ENCODE measurements at regions not wholly inside any gene's neighbourhood (a gene's known extent, or its start where the extent isn't known, plus 50 kb on each side); places are given as distances from the start of the nearest gene placed in this dataset.

- Histone ChIP-seq H3K9me3 (peaks cover 5% of the 10 kb centered on the region), H3K4me1 (no peaks in the 10 kb centered on the region), H3K9ac (no peak overlapping the region), H3K27ac (no peak overlapping the region), H3K4me2 (no peak overlapping the region), H3K4me3 (no peak overlapping the region), H3K27me3 (no peaks in the 10 kb centered on the region), H4K20me1 (no peaks in the 10 kb centered on the region), H3K36me3 (no peaks in the 10 kb centered on the region)
- no peak for TF ChIP-seq Cebpa-rat (IDR thresholded peaks at IDR 0.05)
These were observed 396.3 kb upstream of the CHST9 start for GRCh38 chr18:27581296-27581904.

- Histone ChIP-seq H4K20me1 (no peaks in the 10 kb centered on the region), H3K27me3 (no peaks in the 10 kb centered on the region), H3K4me3 (no peak overlapping the region), H3K4me2 (no peak overlapping the region), H3K9ac (no peak overlapping the region), H3K36me3 (no peaks in the 10 kb centered on the region), H3K27ac (no peak overlapping the region), H3K4me1 (no peaks in the 10 kb centered on the region), H3K9me3 (peaks cover 5% of the 10 kb centered on the region)
- no peak for TF ChIP-seq Cebpa-rat (IDR thresholded peaks at IDR 0.05)
These were observed 394.3 kb upstream of the CHST9 start for GRCh38 chr18:27579364-27579763.

DNA sequence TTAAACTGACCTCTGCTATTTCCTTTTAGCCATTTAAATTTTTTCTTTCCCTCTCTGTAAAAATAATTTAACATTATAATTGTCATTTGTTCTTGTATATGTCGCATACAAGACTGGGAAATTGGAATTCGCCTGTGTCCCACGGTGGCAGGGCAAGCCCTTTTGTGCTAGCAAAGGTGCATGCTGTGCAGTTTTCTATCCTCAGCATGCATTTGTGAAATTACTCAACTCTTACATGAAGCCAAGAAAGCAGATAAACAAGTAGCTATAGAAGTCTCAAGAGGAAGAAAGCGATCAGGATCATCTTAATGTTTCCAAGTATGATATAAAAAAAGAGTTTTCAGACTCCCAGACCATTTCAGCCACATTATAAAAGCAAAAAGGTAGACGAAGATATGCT lies 392.6 kb upstream of the CHST9 start:
- Histone ChIP-seq H3K9ac (no peak overlapping the region), H3K27me3 (no peaks in the 10 kb centered on the region), H3K4me1 (no peaks in the 10 kb centered on the region), H4K20me1 (no peaks in the 10 kb centered on the region), H3K4me3 (no peak overlapping the region), H3K36me3 (no peaks in the 10 kb centered on the region), H3K27ac (no peak overlapping the region), H3K4me2 (no peak overlapping the region), H3K9me3 (peaks cover 5% of the 10 kb centered on the region)
- no peak for TF ChIP-seq Cebpa-rat (IDR thresholded peaks at IDR 0.05)

GRCh38 chr18:27577265-27577664 lies 392.2 kb upstream of the CHST9 start:
- Histone ChIP-seq H3K36me3 (no peaks in the 10 kb centered on the region), H3K4me1 (no peaks in the 10 kb centered on the region), H3K27me3 (no peaks in the 10 kb centered on the region), H4K20me1 (no peaks in the 10 kb centered on the region), H3K9me3 (peaks cover 5% of the 10 kb centered on the region), H3K4me3 (no peak overlapping the region), H3K4me2 (no peak overlapping the region), H3K9ac (no peak overlapping the region), H3K27ac (no peak overlapping the region)
- TF ChIP-seq Cebpa-rat (IDR thresholded peaks at IDR 0.05), result no peak

GRCh38 chr18:27567434-27567833 lies 382.3 kb upstream of the CHST9 start:
- H3K27me3 ChIP-seq, result no peaks in the 10 kb centered on the region
- no peak overlapping the region for H3K4me3 ChIP-seq
- H3K36me3 ChIP-seq, result no peaks in the 10 kb centered on the region
- no peak for TF ChIP-seq Cebpa-rat (IDR thresholded peaks at IDR 0.05)
- no peak overlapping the region for H3K4me2 ChIP-seq
- no peaks in the 10 kb centered on the region for H4K20me1 ChIP-seq
- H3K27ac ChIP-seq, result no peak overlapping the region
- H3K9me3 ChIP-seq, result no peaks in the 10 kb centered on the region
- H3K4me1 ChIP-seq, result no peaks in the 10 kb centered on the region
- no peak overlapping the region for H3K9ac ChIP-seq

- TF ChIP-seq Cebpa-rat (IDR thresholded peaks at IDR 0.05), result no peak
- Histone ChIP-seq H3K9me3 (no peaks in the 10 kb centered on the region), H3K4me2 (no peak overlapping the region), H3K27me3 (no peaks in the 10 kb centered on the region), H3K4me1 (no peaks in the 10 kb centered on the region), H4K20me1 (no peaks in the 10 kb centered on the region), H3K4me3 (no peak overlapping the region), H3K27ac (no peak overlapping the region), H3K36me3 (no peaks in the 10 kb centered on the region), H3K9ac (no peak overlapping the region)
These were observed 379.0 kb upstream of the CHST9 start for GRCh38 chr18:27564066-27564465.

- H3K27me3 ChIP-seq, result no peaks in the 10 kb centered on the region
- no peaks in the 10 kb centered on the region for H3K4me1 ChIP-seq
- no peak for TF ChIP-seq Cebpa-rat (IDR thresholded peaks at IDR 0.05)
These were observed 373.5 kb upstream of the CHST9 start for GRCh38 chr18:27558388-27559155.

GRCh38 chr18:27556741-27557140 lies 371.6 kb upstream of the CHST9 start:
- Histone ChIP-seq H3K27ac (no peak overlapping the region), H3K9me3 (0 out of 2 replicates have a peak, but pooled peaks cover 4% of the 10 kb centered on the region), H4K20me1 (no peaks in the 10 kb centered on the region), H3K4me2 (no peak overlapping the region), H3K4me3 (no peak overlapping the region), H3K9ac (no peak overlapping the region), H3K4me1 (no peaks in the 10 kb centered on the region), H3K36me3 (no peaks in the 10 kb centered on the region), H3K27me3 (no peaks in the 10 kb centered on the region)
- TF ChIP-seq Cebpa-rat (IDR thresholded peaks at IDR 0.05), result no peak

More at GRCh38 chr18:27558388-27559155, 373.5 kb upstream of the CHST9 start:
- Histone ChIP-seq H3K9me3 (0 out of 2 replicates have a peak, but pooled peaks cover 4% of the 10 kb centered on the region), H4K20me1 (no peaks in the 10 kb centered on the region), H3K4me3 (no peak overlapping the region), H3K9ac (no peak overlapping the region), H3K4me2 (no peak overlapping the region), H3K27ac (no peak overlapping the region), H3K36me3 (no peaks in the 10 kb centered on the region)

DNA sequence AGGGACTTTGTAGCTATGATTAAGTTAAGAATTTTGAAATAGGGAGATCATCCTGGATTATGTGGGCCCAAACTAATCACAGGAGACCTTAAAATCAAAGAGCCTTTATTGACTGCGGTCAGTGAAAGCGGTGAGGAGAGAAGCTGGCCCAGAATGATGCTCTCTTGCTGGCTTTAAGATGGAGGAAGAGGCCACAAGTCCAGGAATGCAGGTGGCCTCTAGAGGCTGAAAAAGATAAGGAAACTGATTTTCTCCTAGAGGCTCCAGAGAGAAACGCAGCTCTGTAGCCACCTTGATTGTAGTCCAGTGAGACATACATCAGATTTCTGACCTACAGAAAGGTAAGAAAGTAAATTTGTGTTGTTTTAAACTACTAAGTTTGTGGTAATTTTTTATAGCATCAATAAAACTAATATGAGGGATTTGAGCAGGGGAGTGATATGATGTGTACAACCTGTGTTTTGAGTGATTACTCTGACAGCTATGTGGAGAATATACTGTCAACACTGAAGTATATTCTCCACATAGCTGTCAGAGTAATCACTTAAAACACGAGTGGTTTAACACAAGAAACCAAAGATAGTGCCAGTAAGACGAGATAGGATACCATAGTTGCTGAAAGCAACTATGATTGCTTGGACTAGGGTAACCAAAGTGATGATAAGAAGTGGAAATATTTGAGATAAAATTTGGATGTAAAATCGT lies 364.4 kb upstream of the CHST9 start:
- H3K4me3 ChIP-seq, result no peak overlapping the region

GRCh38 chr18:27546991-27547390 lies 361.9 kb upstream of the CHST9 start:
- Histone ChIP-seq H3K36me3 (no peaks in the 10 kb centered on the region), H3K4me3 (no peak overlapping the region), H3K27me3 (no peaks in the 10 kb centered on the region), H4K20me1 (no peaks in the 10 kb centered on the region), H3K9ac (no peak overlapping the region), H3K27ac (no peak overlapping the region), H3K4me2 (no peak overlapping the region), H3K9me3 (no peaks in the 10 kb centered on the region), H3K4me1 (no peaks in the 10 kb centered on the region)
- no peak for TF ChIP-seq Cebpa-rat (IDR thresholded peaks at IDR 0.05)

More for the DNA sequence above, 364.4 kb upstream of the CHST9 start:
- Histone ChIP-seq H3K4me2 (no peak overlapping the region), H3K36me3 (no peaks in the 10 kb centered on the region), H4K20me1 (no peaks in the 10 kb centered on the region), H3K9ac (no peak overlapping the region), H3K27ac (no peak overlapping the region), H3K27me3 (no peaks in the 10 kb centered on the region), H3K9me3 (no peaks in the 10 kb centered on the region), H3K4me1 (no peaks in the 10 kb centered on the region)
- no peak for TF ChIP-seq Cebpa-rat (IDR thresholded peaks at IDR 0.05)

Measured in BLaER1 (cell line).